Nephron (organoid): ENCODE measurements at regions not wholly inside any gene's neighbourhood (a gene's known extent, or its start where the extent isn't known, plus 50 kb on each side); places are given as distances from the start of the nearest gene placed in this dataset.

ENCODE experiments used
- H3K27ac Mint-ChIP-seq, 3 experiments: 2 replicates each; pipeline ENCODE4 v1.8.0; 2020; ENCODE audit warnings: mixed read lengths in 3 of 3, mild to moderate bottlenecking in 2 of 3, moderate library complexity in 1 of 3
- H3K27me3 Mint-ChIP-seq: 2 replicates; pipeline ENCODE4 v1.8.0; 2021; ENCODE audit warnings: low read depth, mild to moderate bottlenecking, moderate library complexity, mixed read lengths
- H3K36me3 Mint-ChIP-seq: 2 replicates; pipeline ENCODE4 v1.8.0; 2020; ENCODE audit warnings: low read depth, mixed read lengths
- H3K4me1 Mint-ChIP-seq: 2 replicates; pipeline ENCODE4 v1.8.0; 2020; ENCODE audit warnings: mixed read lengths
- H3K4me3 Mint-ChIP-seq, 3 experiments: 2 replicates each; pipeline ENCODE4 v1.8.0; 2020; ENCODE audit warnings: mild to moderate bottlenecking in 3 of 3, mixed read lengths in 3 of 3, moderate library complexity in 2 of 3
- H3K9me3 Mint-ChIP-seq: 2 replicates; pipeline ENCODE4 v1.8.0; 2020; ENCODE audit warnings: mixed read lengths
- TF ChIP-seq, protein P1 (sequence below), 3 experiments: fragments of 200-600 bp; sonication (generic); IDR thresholded peaks; one replicate each; pipeline ENCODE4 v1.5.0; 2021; ENCODE audit warnings: antibody characterized with exemption in 3 of 3; ENCODE audit not compliant: unreplicated experiment in 3 of 3

DNA sequence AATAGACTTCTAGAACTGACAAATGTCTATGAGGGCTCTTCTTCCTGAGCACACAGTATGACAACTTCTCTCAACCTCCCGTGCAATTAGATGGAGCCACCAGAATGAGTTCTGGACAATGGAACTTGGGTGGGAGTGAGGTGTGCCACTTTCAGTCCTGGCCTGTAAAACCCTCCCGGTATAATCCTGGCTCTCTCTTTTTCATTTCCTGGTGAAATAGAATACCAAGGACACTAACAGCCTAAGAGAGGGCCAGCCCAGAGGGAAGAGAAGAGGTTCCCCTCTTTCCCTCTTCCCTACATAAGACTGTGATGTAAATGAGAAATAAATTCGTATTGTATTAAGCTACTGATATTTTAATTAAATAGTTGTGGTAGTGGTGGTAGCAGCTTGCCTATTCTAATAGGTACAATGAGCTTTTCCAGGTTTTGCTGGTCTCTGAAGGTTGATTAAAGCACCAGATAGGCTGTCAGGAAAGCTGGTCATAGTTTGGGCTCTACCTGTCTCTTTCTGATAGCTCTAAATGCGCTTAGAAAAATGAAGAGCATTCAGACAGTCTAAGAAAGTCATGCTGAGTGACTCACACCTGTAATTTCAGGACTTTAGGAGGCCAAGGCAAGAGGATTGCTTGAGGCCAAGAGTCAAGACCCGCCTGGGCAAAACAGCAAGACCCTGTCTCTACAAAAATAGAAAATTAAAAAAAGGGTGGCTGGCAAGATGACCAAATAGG lies 108.6 kb upstream of the ZNF644 start:
- no peaks in the 10 kb centered on the region for H3K4me1 Mint-ChIP-seq
- H3K27me3 Mint-ChIP-seq: peaks cover 4% of the 10 kb centered on the region
- TF ChIP-seq, protein P1, sequence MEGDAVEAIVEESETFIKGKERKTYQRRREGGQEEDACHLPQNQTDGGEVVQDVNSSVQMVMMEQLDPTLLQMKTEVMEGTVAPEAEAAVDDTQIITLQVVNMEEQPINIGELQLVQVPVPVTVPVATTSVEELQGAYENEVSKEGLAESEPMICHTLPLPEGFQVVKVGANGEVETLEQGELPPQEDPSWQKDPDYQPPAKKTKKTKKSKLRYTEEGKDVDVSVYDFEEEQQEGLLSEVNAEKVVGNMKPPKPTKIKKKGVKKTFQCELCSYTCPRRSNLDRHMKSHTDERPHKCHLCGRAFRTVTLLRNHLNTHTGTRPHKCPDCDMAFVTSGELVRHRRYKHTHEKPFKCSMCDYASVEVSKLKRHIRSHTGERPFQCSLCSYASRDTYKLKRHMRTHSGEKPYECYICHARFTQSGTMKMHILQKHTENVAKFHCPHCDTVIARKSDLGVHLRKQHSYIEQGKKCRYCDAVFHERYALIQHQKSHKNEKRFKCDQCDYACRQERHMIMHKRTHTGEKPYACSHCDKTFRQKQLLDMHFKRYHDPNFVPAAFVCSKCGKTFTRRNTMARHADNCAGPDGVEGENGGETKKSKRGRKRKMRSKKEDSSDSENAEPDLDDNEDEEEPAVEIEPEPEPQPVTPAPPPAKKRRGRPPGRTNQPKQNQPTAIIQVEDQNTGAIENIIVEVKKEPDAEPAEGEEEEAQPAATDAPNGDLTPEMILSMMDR (IDR thresholded peaks at IDR 0.05; ENCODE audit: unreplicated experiment in 3 of 3): no peak
- H3K27ac Mint-ChIP-seq: no peak overlapping the region
- no peaks in the 10 kb centered on the region for H3K36me3 Mint-ChIP-seq
- no peak overlapping the region for H3K4me3 Mint-ChIP-seq
- H3K9me3 Mint-ChIP-seq: no peaks in the 10 kb centered on the region

DNA sequence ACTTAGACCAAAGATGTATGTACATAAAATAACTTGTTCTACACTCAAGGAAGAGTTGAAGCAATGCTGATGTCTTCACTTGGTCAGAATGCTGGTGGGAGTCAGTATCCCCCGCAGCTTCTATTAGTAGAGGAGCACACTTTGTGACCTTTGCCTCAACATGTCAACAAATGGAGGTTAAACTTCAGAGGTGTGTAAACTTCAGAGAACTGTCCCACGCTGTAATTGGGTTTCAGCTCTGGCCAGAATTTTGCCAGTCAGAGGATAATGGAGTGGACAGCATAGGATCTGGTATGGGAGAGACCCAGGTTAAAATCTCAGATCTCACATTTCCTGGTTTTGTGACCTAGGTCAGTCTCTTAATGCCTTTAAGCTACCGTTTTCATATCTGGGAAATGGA lies 107.6 kb upstream of the ZNF644 start:
- peak overlapping the region in 1 of 3 experiments; percentile 13 for H3K27ac Mint-ChIP-seq
- no peaks in the 10 kb centered on the region for H3K9me3 Mint-ChIP-seq
- peaks cover 4% of the 10 kb centered on the region for H3K27me3 Mint-ChIP-seq
- no peak overlapping the region for H3K4me3 Mint-ChIP-seq
- TF ChIP-seq, protein P1 (IDR thresholded peaks at IDR 0.05; ENCODE audit: unreplicated experiment in 3 of 3): no peak
- H3K4me1 Mint-ChIP-seq: peaks cover 7% of the 10 kb centered on the region
- H3K36me3 Mint-ChIP-seq: no peaks in the 10 kb centered on the region

DNA sequence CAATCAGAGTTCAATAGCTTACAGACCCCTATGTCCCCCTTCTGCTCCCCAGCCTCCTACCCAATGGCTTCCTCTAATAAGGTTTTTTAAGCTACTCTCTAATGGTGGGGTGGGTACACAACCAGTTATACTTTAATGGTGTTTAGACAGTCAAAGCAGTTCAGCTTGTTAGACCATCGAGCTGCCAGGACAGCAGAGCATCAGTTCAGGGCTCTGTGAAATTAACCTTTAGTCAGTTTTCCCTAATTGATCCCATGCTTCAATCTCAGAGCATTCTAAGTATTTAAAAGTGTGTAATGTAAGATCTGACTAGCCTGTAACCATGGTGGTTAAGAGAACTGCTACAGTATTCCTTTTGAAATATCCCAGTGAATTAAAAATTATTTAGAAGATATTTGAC lies 107.2 kb upstream of the ZNF644 start:
- H3K27me3 Mint-ChIP-seq: peaks cover 4% of the 10 kb centered on the region
- TF ChIP-seq, protein P1 (IDR thresholded peaks at IDR 0.05; ENCODE audit: unreplicated experiment in 3 of 3): no peak
- H3K36me3 Mint-ChIP-seq: no peaks in the 10 kb centered on the region
- H3K27ac Mint-ChIP-seq: peak overlapping the region in 1 of 3 experiments; percentile 41
- H3K4me3 Mint-ChIP-seq: no peak overlapping the region
- peaks cover 7% of the 10 kb centered on the region for H3K4me1 Mint-ChIP-seq
- no peaks in the 10 kb centered on the region for H3K9me3 Mint-ChIP-seq

DNA sequence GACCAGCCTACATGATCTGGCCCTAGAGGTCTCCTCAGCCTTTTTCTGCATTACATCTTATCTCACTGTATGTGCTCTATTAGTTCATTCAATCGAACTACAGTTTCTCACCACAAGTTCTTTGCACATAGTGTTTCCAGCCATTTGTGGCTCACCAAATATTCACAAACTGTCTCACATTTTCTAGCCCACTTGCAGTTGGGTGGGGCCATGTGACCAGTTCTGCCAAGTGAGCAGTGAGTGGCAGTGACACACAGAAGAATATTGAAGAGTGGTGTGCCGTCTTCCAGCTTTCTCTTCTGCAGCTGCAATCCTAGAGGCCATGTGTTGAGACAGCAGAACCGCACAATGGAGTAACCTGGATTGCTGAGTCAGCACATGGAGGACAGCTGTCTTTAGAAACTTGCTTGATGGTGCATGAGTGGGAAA lies 103.2 kb upstream of the ZNF644 start:
- Mint-ChIP-seq H3K36me3 (no peaks in the 10 kb centered on the region), H3K4me1 (peaks cover 13% of the 10 kb centered on the region), H3K4me3 (no peak overlapping the region), H3K27ac (peak overlapping the region in 2 of 3 experiments; percentile 40 to 78), H3K9me3 (no peaks in the 10 kb centered on the region), H3K27me3 (no peaks in the 10 kb centered on the region)
- TF ChIP-seq, protein P1 (IDR thresholded peaks at IDR 0.05; ENCODE audit: unreplicated experiment in 3 of 3): no peak

DNA sequence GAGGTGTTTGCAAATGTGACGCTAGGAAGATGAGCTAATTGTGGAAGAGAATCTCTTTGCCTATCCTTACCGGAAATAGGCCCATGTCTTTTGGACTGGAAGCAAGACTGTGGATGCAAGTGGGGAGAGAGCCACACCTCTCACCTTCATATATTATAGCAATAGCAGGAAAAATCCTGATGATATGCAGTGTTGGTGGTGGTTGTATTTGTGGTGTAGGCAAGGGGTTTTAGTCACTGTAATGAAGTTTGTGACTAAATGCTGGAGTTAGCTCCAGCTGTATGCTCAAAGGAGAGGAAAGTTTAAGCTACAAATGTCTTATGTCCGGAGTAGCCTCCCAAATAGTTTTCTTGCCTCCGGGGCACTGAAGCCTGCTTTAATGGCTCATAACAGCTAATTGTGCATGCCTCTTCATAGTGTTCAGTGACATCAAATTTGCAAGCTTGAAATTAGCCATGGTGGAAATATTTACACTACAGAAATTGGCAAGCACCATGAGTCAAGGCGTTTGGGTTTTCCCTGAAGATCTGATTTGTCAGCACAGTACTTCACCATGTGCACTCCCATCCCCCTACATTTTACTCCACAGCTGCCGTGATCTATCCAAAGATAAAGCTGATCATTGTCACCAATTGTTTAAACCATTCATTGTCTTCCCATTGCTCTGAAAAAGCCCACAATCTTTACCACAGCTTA lies 102.6 kb upstream of the ZNF644 start:
- TF ChIP-seq, protein P1 (IDR thresholded peaks at IDR 0.05; ENCODE audit: unreplicated experiment in 3 of 3): no peak
- peaks cover 13% of the 10 kb centered on the region for H3K4me1 Mint-ChIP-seq
- H3K36me3 Mint-ChIP-seq: no peaks in the 10 kb centered on the region
- peak overlapping the region in 2 of 3 experiments; percentile 40 to 78 for H3K27ac Mint-ChIP-seq
- no peak overlapping the region for H3K4me3 Mint-ChIP-seq
- no peaks in the 10 kb centered on the region for H3K9me3 Mint-ChIP-seq
- H3K27me3 Mint-ChIP-seq: no peaks in the 10 kb centered on the region
